Peyer's patch (tissue), 4 donors: ENCODE measurements at regions not wholly inside any gene's neighbourhood (a gene's known extent, or its start where the extent isn't known, plus 50 kb on each side); places are given as distances from the start of the nearest gene placed in this dataset.

Experiments used
- POLR2A ChIP-seq, 2 donors: fragments of 450-650 bp; IDR thresholded peaks; one replicate each; pipeline ENCODE4 v1.5.1; 2017; ENCODE audit warnings: antibody characterized with exemption in 2 of 2, mild to moderate bottlenecking in 2 of 2, moderate library complexity in 2 of 2
- TF ChIP-seq, protein P1 (sequence below), 6 experiments: fragments of 450-650 bp in 4 of 6; fragments of 200-600 bp in 2 of 6; sonication (generic) in 1 of 6; IDR thresholded peaks; one replicate each; pipeline ENCODE4 v1.5.1; 2017 to 2019; ENCODE audit warnings: antibody characterized with exemption in 6 of 6, mild to moderate bottlenecking in 3 of 6, moderate library complexity in 1 of 6

DNA sequence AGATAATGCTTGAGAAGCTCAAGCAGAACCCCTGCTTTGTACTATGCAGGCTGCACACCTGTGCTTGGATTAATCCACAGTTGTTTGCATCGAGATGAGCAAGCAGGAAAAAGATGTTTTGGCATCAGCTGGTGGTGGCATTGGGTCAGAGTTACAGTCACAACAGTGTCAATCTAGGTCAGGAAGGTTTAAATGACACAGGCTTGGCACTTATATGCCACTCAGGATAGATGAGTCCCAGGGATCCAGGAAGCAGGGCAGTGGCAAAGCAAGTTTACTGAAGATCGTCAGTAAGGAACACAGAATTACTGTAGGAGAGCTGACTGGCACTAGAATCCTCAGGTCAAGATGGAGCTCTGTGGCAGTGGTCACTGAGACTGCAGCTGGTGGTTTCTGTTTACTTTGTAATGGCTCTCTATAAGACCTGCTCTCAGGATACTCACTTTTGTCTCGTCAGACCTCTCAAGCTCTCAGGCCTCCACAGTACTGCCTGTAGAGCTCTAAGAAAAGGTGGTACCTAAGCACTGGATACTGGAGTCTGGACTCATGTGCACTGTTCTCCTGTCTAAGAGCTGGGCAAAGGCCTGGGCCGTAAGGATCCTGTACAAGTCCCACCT, 110.1 kb upstream of the HS3ST5 start:
- TF ChIP-seq POLR2A (IDR thresholded peaks at IDR 0.05), result no peak
- TF ChIP-seq, protein P1, sequence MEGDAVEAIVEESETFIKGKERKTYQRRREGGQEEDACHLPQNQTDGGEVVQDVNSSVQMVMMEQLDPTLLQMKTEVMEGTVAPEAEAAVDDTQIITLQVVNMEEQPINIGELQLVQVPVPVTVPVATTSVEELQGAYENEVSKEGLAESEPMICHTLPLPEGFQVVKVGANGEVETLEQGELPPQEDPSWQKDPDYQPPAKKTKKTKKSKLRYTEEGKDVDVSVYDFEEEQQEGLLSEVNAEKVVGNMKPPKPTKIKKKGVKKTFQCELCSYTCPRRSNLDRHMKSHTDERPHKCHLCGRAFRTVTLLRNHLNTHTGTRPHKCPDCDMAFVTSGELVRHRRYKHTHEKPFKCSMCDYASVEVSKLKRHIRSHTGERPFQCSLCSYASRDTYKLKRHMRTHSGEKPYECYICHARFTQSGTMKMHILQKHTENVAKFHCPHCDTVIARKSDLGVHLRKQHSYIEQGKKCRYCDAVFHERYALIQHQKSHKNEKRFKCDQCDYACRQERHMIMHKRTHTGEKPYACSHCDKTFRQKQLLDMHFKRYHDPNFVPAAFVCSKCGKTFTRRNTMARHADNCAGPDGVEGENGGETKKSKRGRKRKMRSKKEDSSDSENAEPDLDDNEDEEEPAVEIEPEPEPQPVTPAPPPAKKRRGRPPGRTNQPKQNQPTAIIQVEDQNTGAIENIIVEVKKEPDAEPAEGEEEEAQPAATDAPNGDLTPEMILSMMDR (IDR thresholded peaks at IDR 0.05), result no peak
